Calu3 (cell line): ENCODE measurements at regions not wholly inside any gene's neighbourhood (a gene's known extent, or its start where the extent isn't known, plus 50 kb on each side); places are given as distances from the start of the nearest gene placed in this dataset.

Experiments used
- BruUV-seq: library from RNA; stranded (reverse); fragments of 400-500 nt; replicated peaks from 2 replicates; lab custom pipeline; 2021; lab: Mats Ljungman, UMichigan
- CTCF ChIA-PET: fragments of 300-600 bp; sonication (Branson Sonifier 250); formaldehyde crosslinking; loops from one replicate; lab custom pipeline; 2022; ENCODE audit warnings: antibody characterized with exemption; lab: Charles Lee
- DNase-seq: peaks from one replicate; pipeline ENCODE4 v3.0.0; 2022
- H3K27ac Mint-ChIP-seq: one replicate; pipeline ENCODE4 v1.8.0; 2022; ENCODE audit warnings: mixed read lengths; ENCODE audit not compliant: unreplicated experiment
- H3K27me3 Mint-ChIP-seq: one replicate; pipeline ENCODE4 v1.8.0; 2022; ENCODE audit warnings: mixed read lengths; ENCODE audit not compliant: unreplicated experiment
- H3K36me3 Mint-ChIP-seq: one replicate; pipeline ENCODE4 v1.8.0; 2022; ENCODE audit warnings: mild to moderate bottlenecking, moderate library complexity, mixed read lengths; ENCODE audit not compliant: insufficient read depth, unreplicated experiment
- H3K4me1 Mint-ChIP-seq: one replicate; pipeline ENCODE4 v1.8.0; 2022; ENCODE audit warnings: mild to moderate bottlenecking, low read depth, mixed read lengths; ENCODE audit not compliant: unreplicated experiment
- H3K4me3 Mint-ChIP-seq: one replicate; pipeline ENCODE4 v1.8.0; 2022; ENCODE audit warnings: mild to moderate bottlenecking, low read depth, moderate library complexity, mixed read lengths; ENCODE audit not compliant: unreplicated experiment
- H3K9me3 Mint-ChIP-seq: one replicate; pipeline ENCODE4 v1.8.0; 2022; ENCODE audit warnings: low read depth, mixed read lengths; ENCODE audit not compliant: unreplicated experiment
- intact Hi-C: fragments of 100-400 bp; cut with micrococcal nuclease; formaldehyde crosslinking; loops from one replicate; pipeline ENCODE4 v1.10.0; 2022; ENCODE audit not compliant: unreplicated experiment
- TF ChIP-seq, protein P1 (sequence below): fragments of 200-600 bp; IDR thresholded peaks from one replicate; pipeline ENCODE4 v1.8.0; 2022; ENCODE audit warnings: antibody characterized with exemption; ENCODE audit not compliant: unreplicated experiment

DNA sequence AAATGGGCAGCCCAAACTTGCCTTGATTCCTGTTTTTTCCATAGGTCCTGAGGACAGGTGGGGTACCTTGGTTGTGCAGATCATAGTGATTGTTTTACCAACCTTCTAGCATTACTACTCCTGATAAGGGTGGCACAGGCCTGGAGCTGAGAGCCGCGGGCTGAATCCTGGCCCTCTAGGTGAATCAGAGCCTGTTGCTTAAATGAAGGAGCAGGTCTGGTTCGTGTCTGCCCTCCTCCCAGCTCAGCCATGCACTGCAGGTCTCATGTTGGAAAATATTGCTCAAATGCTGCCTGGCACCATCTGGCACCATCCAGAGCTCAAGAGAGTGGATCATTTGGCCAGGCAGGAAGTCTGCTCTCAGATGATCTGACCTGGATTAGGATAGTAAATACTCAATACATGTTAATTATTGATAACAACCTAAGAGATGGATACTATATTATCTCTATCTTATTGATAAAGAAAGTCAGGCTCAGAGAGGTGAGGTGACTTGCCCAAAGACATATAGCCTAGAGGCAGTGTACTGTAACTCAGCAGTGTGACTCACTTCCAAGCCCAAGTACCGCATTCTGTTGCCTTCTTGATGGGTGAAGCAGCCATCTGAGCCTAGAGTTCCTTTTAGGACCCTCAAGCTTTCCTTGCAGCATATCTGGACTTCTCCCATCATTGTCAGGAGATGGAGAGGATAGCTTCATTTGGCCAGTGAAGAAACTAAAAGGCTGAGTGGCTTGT, 104.3 kb upstream of the PITX1 start:
- CTCF ChIA-PET: interaction anchor here (1.3 kb wide), 1 partner anchor 16 kb away, joined by 3 read pairs; no protein-coding TSS in a partner anchor
- Mint-ChIP-seq H3K27me3 (no peaks in the 10 kb centered on the region), H3K27ac (no peak overlapping the region), H3K36me3 (peaks cover 27% of the 10 kb centered on the region), H3K4me3 (no peak overlapping the region), H3K4me1 (peaks cover 68% of the 10 kb centered on the region), H3K9me3 (no peaks in the 10 kb centered on the region)
- TF ChIP-seq, protein P1, sequence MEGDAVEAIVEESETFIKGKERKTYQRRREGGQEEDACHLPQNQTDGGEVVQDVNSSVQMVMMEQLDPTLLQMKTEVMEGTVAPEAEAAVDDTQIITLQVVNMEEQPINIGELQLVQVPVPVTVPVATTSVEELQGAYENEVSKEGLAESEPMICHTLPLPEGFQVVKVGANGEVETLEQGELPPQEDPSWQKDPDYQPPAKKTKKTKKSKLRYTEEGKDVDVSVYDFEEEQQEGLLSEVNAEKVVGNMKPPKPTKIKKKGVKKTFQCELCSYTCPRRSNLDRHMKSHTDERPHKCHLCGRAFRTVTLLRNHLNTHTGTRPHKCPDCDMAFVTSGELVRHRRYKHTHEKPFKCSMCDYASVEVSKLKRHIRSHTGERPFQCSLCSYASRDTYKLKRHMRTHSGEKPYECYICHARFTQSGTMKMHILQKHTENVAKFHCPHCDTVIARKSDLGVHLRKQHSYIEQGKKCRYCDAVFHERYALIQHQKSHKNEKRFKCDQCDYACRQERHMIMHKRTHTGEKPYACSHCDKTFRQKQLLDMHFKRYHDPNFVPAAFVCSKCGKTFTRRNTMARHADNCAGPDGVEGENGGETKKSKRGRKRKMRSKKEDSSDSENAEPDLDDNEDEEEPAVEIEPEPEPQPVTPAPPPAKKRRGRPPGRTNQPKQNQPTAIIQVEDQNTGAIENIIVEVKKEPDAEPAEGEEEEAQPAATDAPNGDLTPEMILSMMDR: no peak
- no peak for DNase-seq
- intact Hi-C loops: no loop called here
- no TSS peak for BruUV-seq

- Mint-ChIP-seq H3K4me3 (no peak overlapping the region), H3K36me3 (peaks cover 27% of the 10 kb centered on the region), H3K27ac (no peak overlapping the region), H3K4me1 (peaks cover 71% of the 10 kb centered on the region), H3K9me3 (no peaks in the 10 kb centered on the region), H3K27me3 (no peaks in the 10 kb centered on the region)
- no peak for DNase-seq
- CTCF ChIA-PET: interaction anchor here (1.3 kb wide), 1 partner anchor 17 kb away, joined by 3 read pairs; no protein-coding TSS in a partner anchor
- no TSS peak for BruUV-seq
- intact Hi-C loops: no loop called here
- TF ChIP-seq, protein P1: no peak
Measured at GRCh38 chr5:135137146-135137915, 103.3 kb upstream of the PITX1 start.

DNA sequence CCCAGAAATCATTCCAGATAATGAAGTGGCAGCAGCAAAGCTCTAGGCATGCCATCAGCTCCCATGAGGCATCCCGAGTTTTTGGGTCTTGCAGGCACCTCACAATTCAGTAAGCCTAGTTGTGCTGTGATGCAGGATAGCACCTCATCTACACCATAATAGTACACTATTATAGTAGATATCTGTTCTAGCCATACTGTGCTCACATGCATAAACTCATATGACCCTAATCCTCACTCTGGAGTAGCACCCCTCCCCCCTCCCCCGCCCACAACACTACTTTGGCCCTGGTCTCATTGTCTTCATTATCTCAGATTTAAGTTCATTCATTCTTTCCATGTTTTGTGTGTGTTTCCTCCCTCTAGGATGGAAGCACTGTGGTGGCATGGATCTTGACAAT, 102.5 kb upstream of the PITX1 start:
- Mint-ChIP-seq H3K4me1 (peaks cover 70% of the 10 kb centered on the region), H3K9me3 (no peaks in the 10 kb centered on the region), H3K27me3 (no peaks in the 10 kb centered on the region), H3K36me3 (peaks cover 25% of the 10 kb centered on the region), H3K4me3 (no peak overlapping the region), H3K27ac (no peak overlapping the region)
- no peak for DNase-seq
- intact Hi-C loops: no loop called here
- no TSS peak for BruUV-seq
- TF ChIP-seq, protein P1: no peak
- CTCF ChIA-PET: interaction anchor here (0.7 kb wide), 1 partner anchor 27 kb away, joined by 3 read pairs; no protein-coding TSS in a partner anchor

GRCh38 chr5:135135530-135136226, 101.7 kb upstream of the PITX1 start:
- Mint-ChIP-seq H3K27ac (peak overlapping the region; percentile 48), H3K9me3 (no peaks in the 10 kb centered on the region), H3K4me3 (peak overlapping the region; percentile 21), H3K4me1 (peaks cover 61% of the 10 kb centered on the region), H3K27me3 (no peaks in the 10 kb centered on the region), H3K36me3 (peaks cover 18% of the 10 kb centered on the region)
- TF ChIP-seq, protein P1: no peak
- BruUV-seq: no TSS peak
- CTCF ChIA-PET: interaction anchor here (0.7 kb wide), 1 partner anchor 28 kb away, joined by 3 read pairs; no protein-coding TSS in a partner anchor
- peak; percentile 77 for DNase-seq
- intact Hi-C loops: no loop called here
